ENCODE measurements at regions not wholly inside any gene's neighbourhood (a gene's known extent, or its start where the extent isn't known, plus 50 kb on each side); places are given as distances from the start of the nearest gene placed in this dataset.

DNA sequence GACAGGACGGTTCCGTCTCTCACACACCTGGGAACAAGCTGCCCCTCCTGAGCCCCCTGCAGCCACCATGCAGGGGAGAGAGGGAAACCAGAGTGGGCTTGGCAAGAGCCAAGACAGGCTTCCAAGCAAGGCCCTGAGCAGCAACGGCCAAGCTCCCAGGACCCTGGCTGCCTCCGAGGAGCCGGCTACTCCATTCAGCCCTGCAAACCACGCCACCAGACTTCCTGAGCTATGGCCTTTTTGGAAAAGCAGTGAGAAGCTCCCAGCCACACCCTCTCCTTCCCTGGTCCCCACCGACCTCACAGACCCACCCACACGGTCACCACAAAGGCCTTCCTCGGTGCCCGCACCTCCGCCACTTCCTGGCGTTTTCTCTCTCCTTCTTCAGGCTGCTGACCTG lies 479.0 kb downstream of the BRD1 start:
- TF ChIP-seq, protein P1, sequence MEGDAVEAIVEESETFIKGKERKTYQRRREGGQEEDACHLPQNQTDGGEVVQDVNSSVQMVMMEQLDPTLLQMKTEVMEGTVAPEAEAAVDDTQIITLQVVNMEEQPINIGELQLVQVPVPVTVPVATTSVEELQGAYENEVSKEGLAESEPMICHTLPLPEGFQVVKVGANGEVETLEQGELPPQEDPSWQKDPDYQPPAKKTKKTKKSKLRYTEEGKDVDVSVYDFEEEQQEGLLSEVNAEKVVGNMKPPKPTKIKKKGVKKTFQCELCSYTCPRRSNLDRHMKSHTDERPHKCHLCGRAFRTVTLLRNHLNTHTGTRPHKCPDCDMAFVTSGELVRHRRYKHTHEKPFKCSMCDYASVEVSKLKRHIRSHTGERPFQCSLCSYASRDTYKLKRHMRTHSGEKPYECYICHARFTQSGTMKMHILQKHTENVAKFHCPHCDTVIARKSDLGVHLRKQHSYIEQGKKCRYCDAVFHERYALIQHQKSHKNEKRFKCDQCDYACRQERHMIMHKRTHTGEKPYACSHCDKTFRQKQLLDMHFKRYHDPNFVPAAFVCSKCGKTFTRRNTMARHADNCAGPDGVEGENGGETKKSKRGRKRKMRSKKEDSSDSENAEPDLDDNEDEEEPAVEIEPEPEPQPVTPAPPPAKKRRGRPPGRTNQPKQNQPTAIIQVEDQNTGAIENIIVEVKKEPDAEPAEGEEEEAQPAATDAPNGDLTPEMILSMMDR (IDR thresholded peaks at IDR 0.05): no peak
- TF ChIP-seq POLR2AphosphoS5 (IDR thresholded peaks at IDR 0.05) (no peak), POLR2A (IDR thresholded peaks at IDR 0.05) (no peak)
